CD4-positive, alpha-beta T cell treated with Interleukin-1 beta for 1 hour (primary cell): ENCODE measurements at regions not wholly inside any gene's neighbourhood (a gene's known extent, or its start where the extent isn't known, plus 50 kb on each side); places are given as distances from the start of the nearest gene placed in this dataset.

Source experiments
- DNase-seq, 2 donors: peaks; one replicate each; pipeline ENCODE4 v3.0.0-alpha.2; 2020 to 2022

- DNase-seq: no peak
Observed at GRCh38 chr2:215711471-215712034, 275.7 kb upstream of the FN1 start.

GRCh38 chr2:215707608-215708007 is 271.7 kb upstream of the FN1 start:
- DNase-seq: no peak

GRCh38 chr2:215705771-215706361 is 270.0 kb upstream of the FN1 start:
- DNase-seq: no peak

GRCh38 chr2:215705281-215705680 is 269.4 kb upstream of the FN1 start:
- no peak for DNase-seq

GRCh38 chr2:215702116-215702902 is 266.4 kb upstream of the FN1 start:
- DNase-seq: no peak

- DNase-seq: no peak
Observed at GRCh38 chr2:215699700-215700538, 264.1 kb upstream of the FN1 start.

GRCh38 chr2:215699018-215699417 is 263.1 kb upstream of the FN1 start:
- DNase-seq: no peak

- no peak for DNase-seq
Observed at GRCh38 chr2:215698566-215698965, 262.7 kb upstream of the FN1 start.

GRCh38 chr2:215697496-215697895 is 261.6 kb upstream of the FN1 start:
- no peak for DNase-seq

- no peak for DNase-seq
Observed at GRCh38 chr2:215697003-215697402, 261.1 kb upstream of the FN1 start.

- DNase-seq: no peak
Observed at GRCh38 chr2:215695861-215696260, 260.0 kb upstream of the FN1 start.

- no peak for DNase-seq
Observed at GRCh38 chr2:215693999-215694580, 258.2 kb upstream of the FN1 start.

GRCh38 chr2:215693193-215693998 is 257.5 kb upstream of the FN1 start:
- no peak for DNase-seq

- no peak for DNase-seq
Observed at GRCh38 chr2:215692387-215693079, 256.7 kb upstream of the FN1 start.

GRCh38 chr2:215691346-215691745 is 255.5 kb upstream of the FN1 start:
- no peak for DNase-seq

GRCh38 chr2:215687149-215688031 is 251.5 kb upstream of the FN1 start:
- no peak for DNase-seq

- no peak for DNase-seq
Observed at GRCh38 chr2:215685238-215685990, 249.5 kb upstream of the FN1 start.

- DNase-seq: no peak
Observed at GRCh38 chr2:215684448-215685237, 248.8 kb upstream of the FN1 start.

- no peak for DNase-seq
Observed at GRCh38 chr2:215683295-215683694, 247.4 kb upstream of the FN1 start.
